ENCODE measurements at regions not wholly inside any gene's neighbourhood (a gene's known extent, or its start where the extent isn't known, plus 50 kb on each side); places are given as distances from the start of the nearest gene placed in this dataset.
"Not testable (repeated sequence)": the region's sequence is repeated elsewhere in the genome, so short reads cannot be mapped to it uniquely, and the experiment has no call there.

DNA sequence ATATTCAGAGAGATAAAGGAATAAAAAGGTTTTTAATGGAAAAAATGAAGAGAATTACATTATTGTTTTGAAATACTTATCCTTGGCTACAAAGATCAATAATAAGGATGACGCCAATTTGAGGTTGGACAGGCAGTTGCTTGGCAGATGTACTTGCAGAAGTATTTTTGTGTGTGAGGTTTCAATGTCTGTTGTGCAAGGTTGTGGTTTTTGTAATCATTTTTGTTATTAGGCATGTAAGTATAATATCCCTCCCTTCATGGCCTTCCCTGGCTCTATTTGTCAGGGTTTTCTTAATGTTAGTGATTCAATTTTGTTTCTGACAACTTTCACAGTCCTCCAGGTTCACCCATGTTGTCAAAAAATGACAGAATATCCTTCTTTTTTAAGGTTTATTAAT lies 105.9 kb downstream of the OTOL1 start:
- DNase-seq, result no peak

DNA sequence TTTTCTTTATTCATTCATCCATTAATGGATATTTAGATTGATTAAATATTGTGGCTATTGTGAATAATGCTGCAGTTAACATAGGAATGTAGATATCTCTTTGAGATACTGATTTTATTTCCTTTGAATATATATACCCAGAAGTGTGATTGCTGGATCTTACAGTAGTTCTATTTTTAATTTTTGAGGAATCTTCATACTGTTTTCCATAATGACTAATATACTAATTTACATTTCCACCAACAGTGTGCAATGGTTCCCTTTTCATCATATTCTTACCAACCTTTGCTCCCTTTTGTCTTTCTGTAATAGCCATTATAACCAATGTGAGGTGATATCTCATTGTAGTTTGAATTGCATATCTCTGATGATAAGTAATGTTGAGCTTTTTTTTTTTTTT lies 106.3 kb downstream of the OTOL1 start:
- no peak for DNase-seq

DNA sequence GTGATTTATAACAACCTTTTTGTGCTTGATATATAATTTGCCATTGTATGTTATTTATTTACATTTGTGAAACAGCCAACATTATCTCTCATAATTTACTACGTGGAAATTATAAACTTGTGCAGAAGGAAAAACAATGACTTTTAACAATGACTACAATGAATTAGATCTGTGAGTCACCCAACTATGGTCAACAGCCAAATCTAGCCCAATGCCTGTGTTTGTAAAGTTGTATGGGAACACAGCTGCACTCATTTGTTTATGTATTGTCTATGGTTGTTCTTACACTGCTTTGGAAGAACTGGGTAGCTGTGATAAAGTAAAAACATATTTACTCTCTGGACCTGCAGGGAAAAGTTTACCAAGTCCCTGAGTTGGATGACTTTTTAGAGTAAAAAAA lies 110.4 kb downstream of the OTOL1 start:
- no peak for DNase-seq

DNA sequence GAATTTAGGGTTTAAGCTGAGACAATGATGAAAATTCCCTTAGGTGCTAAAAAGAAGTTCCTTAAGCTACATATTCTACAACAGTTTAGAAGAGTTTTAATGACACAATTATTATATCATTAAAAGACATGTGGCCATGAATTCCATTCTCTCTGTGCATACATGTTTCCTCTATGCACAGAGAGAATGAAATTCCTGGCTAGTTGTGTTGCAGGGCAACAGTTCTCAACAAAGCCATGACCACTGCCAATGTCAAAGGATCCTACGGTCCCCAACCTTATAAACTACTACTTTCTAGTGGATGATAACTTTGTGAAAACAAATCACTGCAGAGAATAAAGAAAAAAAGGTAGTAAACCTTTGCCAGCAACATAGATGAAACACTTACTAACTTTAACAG lies 122.7 kb downstream of the OTOL1 start:
- no peak for DNase-seq

DNA sequence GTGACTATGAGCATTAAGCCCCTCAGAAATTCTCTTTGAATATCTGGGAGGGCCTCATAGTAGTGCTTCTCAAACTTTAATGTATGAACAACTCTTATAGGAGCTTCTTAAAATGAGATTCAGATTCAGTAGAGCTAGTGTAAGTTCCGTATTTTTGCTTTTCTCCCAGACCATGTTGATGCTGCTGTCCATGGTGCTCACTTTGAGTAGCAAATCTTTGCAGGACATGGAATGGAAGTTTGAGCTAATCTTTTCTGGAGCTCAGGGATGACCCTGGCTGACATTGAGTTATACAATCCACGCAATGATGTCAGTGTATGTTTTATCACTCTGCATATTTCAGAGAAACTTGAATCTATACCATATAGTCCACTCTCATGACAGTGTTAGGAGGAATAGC lies 134.2 kb downstream of the OTOL1 start:
- DNase-seq, result no peak

DNA sequence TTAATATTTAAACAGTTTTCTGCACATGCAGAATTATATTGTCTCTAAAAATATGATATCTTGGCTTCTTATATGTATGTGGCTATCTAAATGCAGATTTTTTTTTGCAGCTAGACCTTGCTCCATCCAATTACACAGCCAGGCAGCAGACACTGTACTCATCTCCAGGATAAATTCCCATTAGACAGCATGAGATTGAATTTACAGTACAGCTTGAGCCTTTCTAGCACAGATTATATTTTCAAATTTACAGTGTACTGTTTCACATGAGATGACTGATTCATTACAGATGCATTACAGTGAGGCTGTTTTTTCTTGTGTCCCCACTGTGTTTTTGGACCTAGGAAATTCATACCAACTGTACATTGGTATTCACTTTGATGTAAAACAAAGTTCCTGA lies 134.9 kb downstream of the OTOL1 start:
- DNase-seq, result no peak

DNA sequence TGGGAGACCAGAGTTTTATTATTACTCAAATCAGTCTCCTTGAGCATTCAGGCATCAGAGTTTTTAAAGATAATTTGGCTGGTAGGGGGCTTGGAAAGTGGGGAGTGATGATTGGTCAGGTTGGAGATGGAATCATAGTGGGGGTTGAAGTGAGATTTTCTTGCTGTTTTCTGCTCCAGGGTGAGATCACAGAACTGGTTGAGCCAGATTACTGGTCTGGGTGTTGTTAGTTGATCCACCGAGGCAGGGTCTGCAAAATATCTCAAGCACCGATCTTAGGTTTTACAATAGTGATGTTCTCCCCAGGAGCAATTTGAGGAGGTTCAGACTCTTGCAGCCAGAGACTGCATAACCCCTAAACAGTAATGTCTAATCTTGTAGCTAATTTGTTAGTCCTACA lies 141.0 kb downstream of the OTOL1 start:
- DNase-seq, result no peak

DNA sequence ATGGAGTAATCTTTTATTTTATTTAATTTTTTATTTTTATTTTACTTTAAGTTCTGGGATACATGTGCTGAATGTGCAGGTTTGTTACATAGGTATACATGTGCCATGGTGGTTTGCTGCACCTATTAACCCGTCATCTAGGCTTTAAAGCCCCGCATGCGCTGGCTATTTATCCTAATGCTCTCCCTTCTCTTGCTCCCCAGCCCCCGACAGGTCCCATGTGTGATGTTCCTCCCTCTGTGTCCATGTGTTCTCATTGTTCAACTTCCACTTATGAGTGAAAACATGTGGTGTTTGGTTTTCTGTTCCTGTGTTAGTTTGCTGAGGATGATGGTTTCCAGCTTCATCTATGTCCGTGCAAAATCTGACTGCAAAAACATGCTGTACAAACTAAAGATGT lies 142.5 kb downstream of the OTOL1 start:
- DNase-seq, result not testable (repeated sequence)

DNA sequence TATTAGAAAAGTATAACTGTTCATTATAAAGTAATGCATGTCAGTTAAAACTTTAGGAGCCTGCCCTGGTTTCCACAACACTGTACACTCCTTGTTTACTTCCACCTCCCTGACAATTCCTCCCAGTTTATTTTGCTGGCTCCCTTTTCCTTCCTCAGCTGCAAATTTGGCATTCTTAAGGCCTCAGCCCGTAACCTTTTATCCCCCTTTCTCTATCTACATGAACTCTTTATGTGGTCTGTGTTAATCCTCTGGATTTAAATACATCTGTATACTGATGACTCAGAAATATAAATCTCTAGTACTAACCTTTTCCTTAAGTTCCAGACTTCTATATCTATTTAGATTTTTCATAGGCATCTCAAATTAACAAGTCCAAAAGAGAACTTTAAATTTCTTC lies 143.6 kb downstream of the OTOL1 start:
- DNase-seq, result no peak

DNA sequence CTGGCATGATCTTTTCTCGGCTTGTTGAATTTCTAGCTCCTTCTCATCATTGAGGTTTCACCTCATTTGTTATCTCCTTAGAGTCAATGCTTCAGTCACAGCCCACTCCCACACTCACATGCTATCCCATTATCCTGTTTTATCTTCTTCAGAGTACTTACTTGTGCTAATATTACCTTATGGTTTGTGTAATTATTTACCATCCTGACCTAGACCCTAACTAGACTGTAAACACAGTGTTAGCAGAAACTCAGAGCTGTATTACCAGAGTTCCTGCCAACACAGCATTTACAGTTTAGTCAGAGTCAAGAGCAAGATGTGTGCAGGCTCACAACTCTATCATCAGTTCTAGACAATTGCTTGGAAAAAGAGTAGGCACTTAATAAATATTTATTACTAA lies 144.7 kb downstream of the OTOL1 start:
- DNase-seq, result no peak

DNA sequence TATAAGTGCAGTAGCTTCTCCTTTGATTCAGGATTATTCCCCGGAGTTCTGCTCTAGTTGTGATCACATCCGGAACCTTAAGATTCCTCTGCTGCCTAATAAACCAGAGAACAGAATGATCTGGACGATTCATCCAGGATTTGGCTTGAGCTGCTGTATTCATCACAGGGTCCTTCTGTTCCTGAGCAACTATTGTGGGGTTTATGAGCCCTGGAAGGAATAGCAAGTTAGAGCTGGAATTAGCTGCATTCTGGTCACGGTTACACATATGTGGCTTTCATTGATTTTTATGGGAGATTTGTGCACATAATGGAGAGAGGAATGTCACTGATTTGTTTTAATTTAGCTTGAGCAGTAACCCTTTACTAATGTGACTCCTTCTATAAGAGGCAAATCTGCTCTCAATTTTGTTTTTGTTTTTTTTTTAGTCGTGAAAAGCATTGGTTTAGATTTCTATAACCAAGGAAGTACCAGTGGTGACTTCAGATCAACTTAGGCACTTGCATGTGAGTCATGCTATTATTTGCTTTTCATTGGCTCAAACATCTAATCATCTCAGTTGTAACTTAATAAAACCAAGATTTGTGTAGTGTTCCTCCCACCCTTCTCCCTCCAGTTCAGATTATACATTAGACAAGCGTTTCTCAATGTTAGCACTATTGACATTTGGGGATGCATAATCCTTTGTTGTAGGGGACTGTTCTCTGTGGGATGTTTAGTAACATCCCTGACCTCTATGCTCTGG lies 148.5 kb downstream of the OTOL1 start:
- DNase-seq, result no peak

DNA sequence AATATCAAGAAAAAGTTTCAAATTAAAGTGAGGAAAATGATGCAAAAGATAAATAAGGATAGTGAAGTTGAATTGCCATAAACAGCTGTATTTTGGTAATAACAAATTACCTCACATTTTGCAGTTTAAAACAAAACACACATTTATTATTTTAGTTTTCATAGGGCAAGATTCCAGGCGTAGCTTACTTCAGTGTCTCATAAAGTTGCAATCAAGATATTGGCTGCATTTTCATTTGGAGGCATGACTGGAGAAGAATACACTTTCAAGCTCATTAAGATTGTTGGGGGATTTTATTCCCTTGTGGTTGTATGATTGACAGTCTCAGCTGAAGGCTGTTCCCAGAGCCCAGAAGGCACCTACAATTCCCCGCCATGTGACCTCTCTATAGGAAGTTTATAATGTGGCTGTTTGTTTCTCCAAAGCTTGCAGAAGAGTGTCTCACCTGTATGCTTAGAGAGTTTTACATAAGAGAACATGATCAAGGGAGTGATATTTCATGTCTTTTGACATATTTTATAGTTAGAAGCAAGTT lies 151.4 kb downstream of the OTOL1 start:
- no peak for DNase-seq

DNA sequence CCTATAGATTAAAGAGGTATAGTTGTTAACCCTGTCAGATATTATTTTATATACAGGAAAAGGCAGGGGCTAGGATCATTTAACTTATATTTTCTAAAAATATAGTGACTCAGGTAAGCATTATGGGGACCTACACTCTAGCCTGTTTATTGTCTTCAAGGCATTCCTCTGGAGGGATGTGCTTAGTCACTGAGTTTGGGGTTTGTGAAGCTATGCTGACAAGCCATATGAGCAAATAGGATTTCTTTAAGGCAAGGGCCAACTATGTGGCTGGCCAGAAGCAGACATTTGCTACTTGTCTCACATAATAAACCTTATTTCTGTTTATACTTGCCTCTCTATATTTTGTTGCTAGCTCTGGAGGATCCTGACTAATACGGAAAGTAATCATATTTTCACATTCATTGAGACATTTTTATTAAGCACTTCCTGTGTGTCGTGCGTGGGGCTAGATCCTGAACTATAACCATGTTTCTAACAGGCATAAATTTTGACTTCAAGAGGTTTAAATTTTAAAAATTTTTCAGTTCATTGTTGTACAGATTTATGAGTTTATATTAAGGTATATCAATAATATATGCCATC lies 153.4 kb downstream of the OTOL1 start:
- DNase-seq, result no peak

DNA sequence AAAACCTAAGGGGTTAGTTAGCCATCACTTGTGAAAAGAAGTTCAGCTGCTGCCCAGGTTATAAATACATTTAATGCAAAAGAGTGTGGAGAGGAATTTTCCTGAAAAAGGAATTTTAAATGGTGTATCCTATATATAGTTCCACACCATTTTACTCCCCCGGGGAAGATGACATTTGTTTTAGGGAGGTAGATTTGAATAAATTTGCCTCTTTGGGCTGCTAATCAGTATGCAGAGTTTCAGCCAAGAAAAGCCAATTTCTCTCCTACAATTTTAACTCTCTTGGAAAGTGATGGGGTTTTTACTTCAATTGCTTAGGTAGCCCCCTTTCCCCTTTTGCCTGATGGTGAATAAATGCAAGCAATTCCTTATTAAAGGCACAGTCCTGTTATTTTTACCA lies 161.2 kb downstream of the OTOL1 start:
- DNase-seq, result no peak

DNA sequence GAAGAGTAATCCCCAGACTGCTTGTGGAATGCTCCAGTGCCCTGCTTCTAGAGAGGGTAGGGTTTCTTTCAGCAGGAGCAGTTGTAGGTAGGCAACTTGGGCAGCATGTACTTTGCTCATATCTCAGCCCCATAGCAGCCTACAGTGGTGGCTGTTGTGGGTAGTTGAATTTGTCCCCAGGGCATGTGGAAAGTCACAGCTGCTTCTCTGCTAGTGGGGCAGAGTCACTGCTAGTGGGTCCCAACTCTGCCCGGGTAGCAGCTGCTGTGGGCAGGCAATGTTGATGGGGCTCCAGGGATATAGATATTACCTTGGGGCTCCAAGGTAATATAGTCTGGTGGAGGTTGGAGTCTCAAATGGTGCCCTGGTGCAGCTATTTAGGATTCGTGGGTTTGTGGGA lies 174.5 kb downstream of the OTOL1 start:
- DNase-seq, result no peak

DNA sequence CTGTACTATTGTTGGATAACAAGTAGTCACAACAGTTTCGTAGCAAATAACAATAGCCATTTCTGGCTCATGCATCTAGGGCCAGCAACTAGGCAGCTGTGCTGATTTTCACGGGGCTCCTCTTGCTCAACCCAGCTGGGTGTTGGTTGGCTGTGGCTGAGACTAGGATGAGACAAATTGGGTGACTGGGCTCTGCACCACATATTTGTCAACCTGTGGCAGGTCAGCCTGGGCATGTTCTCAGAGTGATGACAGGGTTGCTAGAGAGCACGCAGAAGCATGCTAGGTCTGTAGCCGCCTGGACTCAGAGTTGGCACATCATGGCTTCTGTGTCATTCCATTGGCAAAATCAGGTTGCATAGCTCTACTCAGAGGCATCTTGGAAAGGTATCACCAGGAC lies 175.9 kb downstream of the OTOL1 start:
- DNase-seq, result no peak

DNA sequence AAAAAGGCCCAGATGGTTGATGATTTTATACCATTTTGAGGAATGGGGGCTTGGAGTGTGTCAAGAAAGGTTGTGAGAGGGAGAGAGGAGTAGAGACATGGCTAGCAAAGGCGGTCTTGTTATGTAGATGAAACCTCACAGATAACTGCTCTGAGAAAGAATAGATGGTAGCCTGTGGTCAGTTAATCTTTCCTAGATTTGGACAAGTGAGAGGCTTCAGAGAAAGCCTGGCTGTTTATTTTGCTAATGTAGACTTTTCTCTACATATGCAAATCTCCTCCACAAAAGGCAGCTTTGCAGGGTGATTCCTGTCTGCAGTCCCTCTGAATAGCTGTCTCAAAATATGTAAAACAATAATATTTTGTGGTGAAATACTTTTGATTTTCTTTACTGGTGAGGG lies 177.3 kb downstream of the OTOL1 start:
- no peak for DNase-seq

DNA sequence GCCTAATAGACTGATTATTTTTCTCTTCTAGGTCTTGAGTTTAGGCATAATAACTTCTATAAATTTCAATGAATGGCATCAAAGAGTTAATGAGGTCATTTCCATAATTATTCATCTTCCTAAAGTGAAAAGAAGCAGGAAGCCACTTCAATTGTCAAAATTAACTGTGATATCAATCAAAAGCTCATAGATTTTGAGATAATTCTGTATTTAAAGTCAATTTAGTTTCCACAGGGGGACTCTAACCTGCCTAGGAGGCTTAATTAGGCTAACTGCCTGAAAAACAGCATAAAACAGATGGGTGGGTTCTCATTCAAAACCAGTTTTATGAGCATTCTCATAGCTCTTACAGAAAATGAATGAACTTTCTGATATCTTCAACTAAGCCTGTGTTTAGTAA lies 177.8 kb downstream of the OTOL1 start:
- DNase-seq, result no peak

DNA sequence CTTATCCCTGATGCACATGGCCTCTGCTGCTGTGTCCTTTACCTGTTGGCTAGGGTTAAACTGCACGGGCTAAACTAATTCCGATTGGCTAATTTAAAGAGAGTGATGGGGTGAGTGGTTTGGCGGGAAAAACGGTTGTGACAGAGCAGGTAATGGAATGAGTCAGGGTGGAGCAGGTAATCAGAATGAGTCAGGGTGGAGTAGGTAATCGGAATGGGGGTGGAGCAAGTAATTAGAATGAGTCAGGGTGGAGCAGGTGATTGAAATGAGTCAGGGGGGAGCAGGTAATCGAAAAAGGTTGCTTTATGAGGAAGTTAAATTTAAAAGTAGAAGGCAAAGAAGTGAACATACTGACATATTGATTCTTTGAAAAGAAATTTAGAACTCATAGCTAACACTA lies 185.2 kb downstream of the OTOL1 start:
- DNase-seq, result not testable (repeated sequence)

DNA sequence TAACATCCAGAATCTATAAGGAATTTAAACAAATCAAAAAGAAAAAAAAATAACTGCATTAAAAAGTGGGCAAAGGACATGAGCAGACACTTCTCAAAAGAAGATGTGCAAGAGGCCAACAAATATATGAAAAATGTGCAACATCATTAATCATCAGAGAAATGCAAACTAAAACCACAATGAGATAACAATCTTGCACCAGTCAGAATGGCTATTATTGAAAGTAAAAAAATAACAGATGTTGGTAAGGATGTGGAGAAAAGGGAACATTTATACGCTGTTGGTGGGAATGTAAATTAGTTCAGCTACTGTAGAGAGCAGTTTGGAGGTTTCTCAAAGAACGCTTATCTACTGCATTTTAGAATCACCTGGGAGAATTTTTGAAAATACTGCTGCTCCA lies 186.1 kb downstream of the OTOL1 start:
- DNase-seq, result no peak

DNA sequence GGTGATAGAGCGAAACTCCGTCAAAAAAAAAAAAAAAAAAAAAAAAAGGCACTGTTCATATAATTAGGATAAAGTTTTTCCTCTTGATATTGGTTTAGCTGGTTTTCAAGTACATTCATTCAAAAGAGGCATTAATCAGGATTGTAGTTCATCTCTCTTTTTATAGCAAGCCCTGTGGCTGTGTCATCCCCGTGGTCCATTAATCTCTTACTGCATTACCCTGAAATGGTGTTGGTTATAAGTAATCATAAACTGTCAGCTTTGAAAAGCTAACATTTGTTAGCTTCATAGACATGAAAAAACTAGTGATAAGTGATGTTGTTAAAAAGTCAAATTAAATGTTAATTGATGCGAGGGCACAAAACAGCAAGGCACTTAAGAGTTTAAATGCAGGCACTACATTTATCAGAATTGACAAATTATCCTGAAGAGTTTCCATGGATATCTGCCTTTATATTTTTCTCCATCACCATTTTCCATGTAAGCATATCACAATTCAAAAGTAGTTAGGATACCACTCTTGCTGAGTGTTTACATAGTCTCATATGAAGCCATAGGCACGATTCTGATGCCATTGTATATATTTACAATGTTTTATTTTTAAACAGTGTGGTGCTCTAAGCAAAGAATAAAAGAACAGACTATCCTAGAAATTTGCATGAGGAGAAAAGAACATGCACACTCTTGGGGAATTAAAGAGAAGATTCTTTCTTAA lies 193.1 kb downstream of the OTOL1 start:
- peak; percentile 67 for DNase-seq

DNA sequence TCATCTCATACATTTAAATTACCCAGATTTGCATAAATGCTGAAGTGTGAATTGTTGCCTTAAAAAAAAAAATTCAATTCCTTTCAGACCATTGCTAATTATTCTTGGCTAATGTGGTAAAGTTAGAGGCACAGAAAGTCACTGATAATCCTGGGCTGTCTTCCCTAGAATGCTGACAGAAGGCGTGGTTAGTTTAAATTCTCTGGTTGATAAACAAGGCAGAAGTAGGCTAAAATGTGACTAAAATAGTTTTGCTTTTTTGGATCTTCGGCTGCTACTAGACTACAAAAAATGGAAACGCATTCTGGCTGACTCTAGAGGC lies 193.7 kb downstream of the OTOL1 start:
- no peak for DNase-seq

DNA sequence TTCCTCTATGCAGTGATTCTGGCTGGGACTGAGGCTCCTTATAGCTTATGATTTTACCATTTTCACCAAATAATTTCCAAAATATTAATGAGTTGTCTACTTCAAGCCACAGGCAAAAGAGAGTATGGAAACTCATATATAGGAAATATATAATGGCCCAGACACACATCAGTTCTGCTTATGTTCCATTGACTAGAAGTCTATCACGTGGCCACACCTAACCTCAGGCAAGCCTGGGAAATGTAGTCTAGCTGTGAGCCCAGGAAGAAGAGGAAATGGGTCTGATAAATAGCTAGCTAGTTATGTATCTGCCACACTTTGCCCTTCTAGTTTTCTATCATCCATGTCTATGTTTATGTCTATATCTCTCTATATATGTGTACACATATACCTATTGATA lies 195.1 kb downstream of the OTOL1 start:
- DNase-seq, result no peak
